ENCODE measurements at regions not wholly inside any gene's neighbourhood (a gene's known extent, or its start where the extent isn't known, plus 50 kb on each side); places are given as distances from the start of the nearest gene placed in this dataset.

- no peak for TF ChIP-seq EZH2 (IDR thresholded peaks at IDR 0.05)
- no peak for TF ChIP-seq CTCF (IDR thresholded peaks at IDR 0.05)
- TF ChIP-seq EZH2phosphoT487 (IDR thresholded peaks at IDR 0.05), result no peak
Measured at GRCh38 chr4:151824656-151825055, 63.8 kb upstream of the GATB start.
